ENCODE measurements at regions not wholly inside any gene's neighbourhood (a gene's known extent, or its start where the extent isn't known, plus 50 kb on each side); places are given as distances from the start of the nearest gene placed in this dataset.

- H3K27ac ChIP-seq, result no peak overlapping the region
- no peaks in the 10 kb centered on the region for H3K4me1 ChIP-seq (ENCODE audit: control insufficient read depth in 1 of 2, insufficient read depth in 1 of 2, low read depth in 1 of 2, low read length in 1 of 2)
- H3K9me3 ChIP-seq, result no peaks in the 10 kb centered on the region
- H3K4me3 ChIP-seq (ENCODE audit: low read depth in 1 of 2, low read length in 1 of 2), result no peak overlapping the region
- TF ChIP-seq CTCF (IDR thresholded peaks at IDR 0.05), result no peak
- H3K36me3 ChIP-seq, result no peaks in the 10 kb centered on the region
- H3K27me3 ChIP-seq, result no peaks in the 10 kb centered on the region
These were observed 146.3 kb upstream of the TPK1 start for GRCh38 chr7:144982133-144982532.

GRCh38 chr7:144975882-144976281, 140.0 kb upstream of the TPK1 start:
- Histone ChIP-seq H3K27ac (no peak overlapping the region), H3K36me3 (no peaks in the 10 kb centered on the region), H3K4me3 (ENCODE audit: low read depth in 1 of 2, low read length in 1 of 2) (no peak overlapping the region), H3K9me3 (no peaks in the 10 kb centered on the region), H3K4me1 (ENCODE audit: control insufficient read depth in 1 of 2, insufficient read depth in 1 of 2, low read depth in 1 of 2, low read length in 1 of 2) (no peaks in the 10 kb centered on the region), H3K27me3 (no peaks in the 10 kb centered on the region)
- no peak for TF ChIP-seq CTCF (IDR thresholded peaks at IDR 0.05)

- H3K36me3 ChIP-seq, result no peaks in the 10 kb centered on the region
- no peak for TF ChIP-seq CTCF (IDR thresholded peaks at IDR 0.05)
- no peaks in the 10 kb centered on the region for H3K27me3 ChIP-seq
- H3K4me1 ChIP-seq (ENCODE audit: control insufficient read depth in 1 of 2, insufficient read depth in 1 of 2, low read depth in 1 of 2, low read length in 1 of 2), result no peaks in the 10 kb centered on the region
- no peak overlapping the region for H3K4me3 ChIP-seq (ENCODE audit: low read depth in 1 of 2, low read length in 1 of 2)
- H3K9me3 ChIP-seq, result no peaks in the 10 kb centered on the region
- no peak overlapping the region for H3K27ac ChIP-seq
These were observed 133.9 kb upstream of the TPK1 start for GRCh38 chr7:144969787-144970186.

- Histone ChIP-seq H3K4me1 (ENCODE audit: control insufficient read depth in 1 of 2, insufficient read depth in 1 of 2, low read depth in 1 of 2, low read length in 1 of 2) (no peaks in the 10 kb centered on the region), H3K4me3 (ENCODE audit: low read depth in 1 of 2, low read length in 1 of 2) (no peak overlapping the region), H3K27me3 (no peaks in the 10 kb centered on the region), H3K36me3 (no peaks in the 10 kb centered on the region), H3K27ac (no peak overlapping the region), H3K9me3 (no peaks in the 10 kb centered on the region)
- TF ChIP-seq CTCF (IDR thresholded peaks at IDR 0.05), result no peak
These were observed 124.9 kb upstream of the TPK1 start for GRCh38 chr7:144960763-144961162.

GRCh38 chr7:144957998-144958397, 122.1 kb upstream of the TPK1 start:
- Histone ChIP-seq H3K27ac (no peak overlapping the region), H3K4me1 (ENCODE audit: control insufficient read depth in 1 of 2, insufficient read depth in 1 of 2, low read depth in 1 of 2, low read length in 1 of 2) (no peaks in the 10 kb centered on the region), H3K9me3 (no peaks in the 10 kb centered on the region), H3K36me3 (no peaks in the 10 kb centered on the region), H3K4me3 (ENCODE audit: low read depth in 1 of 2, low read length in 1 of 2) (no peak overlapping the region), H3K27me3 (no peaks in the 10 kb centered on the region)
- TF ChIP-seq CTCF (IDR thresholded peaks at IDR 0.05), result no peak

- no peak overlapping the region for H3K27ac ChIP-seq
- H3K9me3 ChIP-seq, result no peaks in the 10 kb centered on the region
- no peak overlapping the region for H3K4me3 ChIP-seq (ENCODE audit: low read depth in 1 of 2, low read length in 1 of 2)
- no peaks in the 10 kb centered on the region for H3K4me1 ChIP-seq (ENCODE audit: control insufficient read depth in 1 of 2, insufficient read depth in 1 of 2, low read depth in 1 of 2, low read length in 1 of 2)
- H3K36me3 ChIP-seq, result no peaks in the 10 kb centered on the region
- no peaks in the 10 kb centered on the region for H3K27me3 ChIP-seq
- no peak for TF ChIP-seq CTCF (IDR thresholded peaks at IDR 0.05)
These were observed 119.6 kb upstream of the TPK1 start for GRCh38 chr7:144955422-144955821.

Measured in neutrophil (primary cell).